ENCODE measurements at regions not wholly inside any gene's neighbourhood (a gene's known extent, or its start where the extent isn't known, plus 50 kb on each side); places are given as distances from the start of the nearest gene placed in this dataset.
"Not testable (repeated sequence)": the region's sequence is repeated elsewhere in the genome, so short reads cannot be mapped to it uniquely, and the experiment has no call there.

- no peak for DNase-seq
Observed at GRCh38 chr2:33719067-33719466, 120.0 kb upstream of the FAM98A start.

- no peak for DNase-seq
Observed at GRCh38 chr2:33712674-33713073, 113.6 kb upstream of the FAM98A start.

- no peak for DNase-seq
Observed at GRCh38 chr2:33709951-33710350, 110.9 kb upstream of the FAM98A start.

DNA sequence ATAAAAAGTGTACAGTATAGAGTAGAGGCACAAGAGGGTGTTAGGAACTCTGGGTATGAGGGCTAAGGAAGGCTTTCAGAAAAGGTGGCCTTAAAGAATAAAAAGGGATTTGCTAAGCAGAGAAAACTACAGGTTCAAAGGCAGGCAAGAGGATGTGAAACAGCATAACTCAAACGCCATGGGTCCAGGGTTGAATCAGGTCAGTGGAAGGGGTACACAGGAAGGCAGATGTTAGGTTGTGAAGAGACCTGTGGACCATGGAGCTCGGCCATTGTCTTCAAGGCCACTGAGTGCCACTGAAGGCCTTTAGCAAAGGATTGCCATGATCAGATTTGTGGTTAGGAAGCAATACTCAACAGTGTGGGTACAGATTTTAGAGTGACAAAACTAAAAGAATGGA, 108.2 kb upstream of the FAM98A start:
- no peak for DNase-seq

DNA sequence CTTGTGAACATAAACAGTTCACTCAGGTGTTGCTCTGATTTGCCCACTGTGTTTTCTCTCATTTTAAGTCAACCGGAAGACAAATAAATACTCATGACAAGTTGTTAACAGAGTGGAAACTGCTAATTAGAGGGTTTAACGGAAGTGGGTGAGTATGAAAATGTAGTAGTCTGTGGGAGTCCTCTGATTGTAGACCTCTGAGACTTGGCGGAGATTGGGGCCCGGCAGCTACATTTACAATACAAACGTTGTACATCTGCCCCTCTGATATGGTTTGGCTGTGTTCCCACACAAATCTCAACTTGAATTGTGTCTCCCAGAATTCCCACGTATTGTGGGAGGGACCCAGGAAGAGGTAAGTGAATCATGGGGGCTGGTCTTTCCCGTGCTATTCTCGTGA, 107.3 kb upstream of the FAM98A start:
- no peak for DNase-seq

- DNase-seq = no peak
Observed at GRCh38 chr2:33704406-33704855, 105.3 kb upstream of the FAM98A start.

- DNase-seq = no peak
Observed at GRCh38 chr2:33696234-33696633, 97.1 kb upstream of the FAM98A start.

GRCh38 chr2:33694904-33695303, 95.8 kb upstream of the FAM98A start:
- DNase-seq = no peak

DNA sequence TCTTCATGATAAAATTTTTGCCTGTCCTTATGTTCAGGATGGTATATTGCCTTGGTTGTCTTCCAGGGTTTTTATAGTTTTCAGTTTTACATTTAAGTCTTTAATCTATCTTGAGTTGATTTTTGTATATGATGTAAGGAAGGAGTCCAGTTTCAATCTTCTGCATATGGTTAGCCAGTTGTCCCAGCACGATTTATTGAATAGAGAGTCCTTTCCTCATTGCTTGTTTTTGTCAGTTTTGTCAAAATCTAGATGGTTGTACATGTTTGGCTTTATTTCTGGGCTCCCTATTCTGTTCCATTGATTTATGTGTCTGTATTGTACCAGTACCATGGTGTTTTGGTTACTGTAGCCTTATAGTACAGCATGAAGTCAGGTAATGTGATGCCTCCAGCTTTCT, 91.6 kb upstream of the FAM98A start:
- DNase-seq = not testable (repeated sequence)

DNA sequence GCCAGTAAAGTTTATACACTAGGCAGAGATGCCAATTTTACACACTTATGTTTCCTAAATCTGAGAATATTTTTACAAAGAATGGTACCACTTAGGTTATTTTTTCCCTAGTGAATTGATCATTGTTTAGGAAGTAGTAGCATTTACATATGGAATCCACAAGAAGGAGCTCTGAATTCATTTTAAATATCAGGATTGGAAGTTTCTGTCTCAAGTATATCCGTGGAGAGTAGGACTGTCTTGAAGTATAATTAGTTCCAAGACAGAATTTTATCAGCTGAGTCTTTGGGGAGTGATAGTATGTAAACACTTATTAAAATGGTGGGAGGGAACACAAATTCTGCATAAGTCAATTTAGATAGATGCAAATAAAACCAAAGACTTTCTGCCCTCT, 82.3 kb upstream of the FAM98A start:
- DNase-seq = no peak

- DNase-seq = no peak
Observed at GRCh38 chr2:33680644-33681363, 81.7 kb upstream of the FAM98A start.

DNA sequence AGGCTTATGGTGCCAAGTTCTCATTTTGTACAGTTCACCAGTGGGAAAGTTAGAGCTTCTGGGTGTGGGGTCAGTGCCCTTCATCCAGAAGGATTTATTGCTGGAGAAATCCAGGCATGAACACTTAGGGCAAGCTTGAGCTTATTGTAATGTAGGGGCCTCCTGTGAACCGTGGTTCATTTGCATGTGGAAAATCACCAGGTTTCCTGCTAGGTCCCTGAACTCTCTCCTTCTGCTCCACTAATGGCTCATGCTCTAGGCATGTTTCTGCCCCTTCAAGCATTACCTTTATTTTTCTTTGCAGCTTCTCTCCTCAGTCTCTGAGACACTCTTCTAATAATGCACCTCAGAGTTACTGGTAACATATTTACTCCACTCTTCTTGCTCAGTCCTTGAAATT, 79.3 kb upstream of the FAM98A start:
- no peak for DNase-seq

- DNase-seq = no peak
Observed at GRCh38 chr2:33673937-33674336, 74.8 kb upstream of the FAM98A start.

DNA sequence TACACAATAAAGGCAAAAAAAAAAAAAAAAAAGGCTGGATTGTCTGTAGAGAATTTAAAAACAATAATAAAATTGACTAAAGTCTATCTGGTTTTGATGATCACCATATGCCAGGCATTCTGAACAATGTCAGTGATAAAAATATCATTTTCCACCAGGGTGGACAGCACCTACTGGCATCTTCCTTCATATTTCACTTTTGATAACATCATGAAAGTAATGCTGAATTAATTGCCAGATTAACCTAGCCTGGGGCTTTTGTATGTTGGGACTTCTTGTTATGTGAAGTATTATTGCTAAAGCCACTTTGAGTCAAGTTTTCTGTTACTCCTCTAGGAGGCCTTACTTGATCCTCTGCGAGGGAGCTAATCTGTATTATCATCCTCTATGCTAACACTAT, 73.8 kb upstream of the FAM98A start:
- no peak for DNase-seq

GRCh38 chr2:33672389-33672788, 73.3 kb upstream of the FAM98A start:
- no peak for DNase-seq

DNA sequence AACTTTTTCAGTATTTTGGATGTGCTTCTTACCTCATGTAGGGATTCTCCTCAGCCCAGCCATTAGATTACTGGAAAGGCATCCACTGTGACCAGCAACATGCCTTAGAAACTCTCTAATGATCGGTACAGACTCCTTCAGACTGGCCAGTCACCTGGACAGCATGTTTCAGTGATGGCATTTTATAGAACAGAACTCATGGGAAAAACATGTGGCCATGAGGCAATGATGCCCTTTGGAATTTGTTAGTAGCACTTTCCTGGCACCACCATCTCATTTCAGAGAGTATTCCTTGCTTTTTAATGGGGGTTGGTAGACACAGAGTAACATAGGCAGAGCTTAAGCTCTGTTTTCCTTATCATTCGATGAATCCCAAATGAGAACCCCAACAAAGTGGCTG, 72.1 kb upstream of the FAM98A start:
- no peak for DNase-seq

DNA sequence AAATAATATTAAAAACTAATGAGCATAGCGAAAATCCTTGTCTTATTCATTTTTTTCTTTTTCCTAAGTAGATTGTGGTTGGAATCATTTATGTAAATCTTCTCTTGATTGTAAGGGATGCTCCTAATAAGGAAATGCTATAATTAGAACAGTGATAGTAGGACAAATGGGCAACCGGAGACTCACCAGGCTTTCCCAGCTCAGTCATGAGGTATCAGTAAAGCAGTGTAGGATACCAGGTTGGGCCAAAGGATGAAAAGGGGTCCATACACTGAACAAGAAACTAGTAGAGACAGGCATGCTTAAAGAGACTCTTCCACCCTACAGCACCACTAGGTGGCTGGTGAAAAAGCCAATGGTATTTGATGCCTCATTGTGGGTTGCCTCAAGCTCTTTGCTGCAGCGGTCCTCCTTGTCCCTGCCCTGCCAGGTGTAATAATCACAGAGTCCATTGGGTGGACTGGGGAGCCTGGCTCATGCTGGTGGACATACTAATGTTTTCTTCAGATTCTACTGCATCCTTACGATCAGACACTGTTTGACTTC, 71.4 kb upstream of the FAM98A start:
- no peak for DNase-seq

GRCh38 chr2:33666879-33667278, 67.8 kb upstream of the FAM98A start:
- DNase-seq = no peak

DNA sequence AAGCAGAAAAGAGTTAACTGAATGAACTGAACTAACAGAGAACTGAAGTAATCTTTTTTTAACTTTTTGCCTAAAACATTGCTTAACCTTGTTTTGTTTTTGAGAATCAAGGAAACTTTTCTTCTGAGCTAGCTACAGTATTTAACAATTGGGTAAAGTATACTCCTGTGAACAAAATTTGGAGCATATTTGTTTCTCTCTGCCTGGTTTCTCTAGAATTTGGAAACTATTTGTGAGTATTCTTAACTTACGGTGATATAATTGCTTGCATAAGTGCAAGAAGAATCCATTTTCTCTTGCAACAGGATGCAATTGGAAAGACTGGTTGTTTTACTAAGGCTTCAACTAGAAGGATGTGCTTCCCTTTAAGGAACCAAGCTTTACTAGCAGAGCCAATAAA, 65.9 kb upstream of the FAM98A start:
- no peak for DNase-seq

GRCh38 chr2:33660416-33661123, 61.5 kb upstream of the FAM98A start:
- no peak for DNase-seq

- no peak for DNase-seq
Observed at GRCh38 chr2:33655626-33656320, 56.7 kb upstream of the FAM98A start.

GRCh38 chr2:33652830-33653229, 53.7 kb upstream of the FAM98A start:
- no peak for DNase-seq

DNA sequence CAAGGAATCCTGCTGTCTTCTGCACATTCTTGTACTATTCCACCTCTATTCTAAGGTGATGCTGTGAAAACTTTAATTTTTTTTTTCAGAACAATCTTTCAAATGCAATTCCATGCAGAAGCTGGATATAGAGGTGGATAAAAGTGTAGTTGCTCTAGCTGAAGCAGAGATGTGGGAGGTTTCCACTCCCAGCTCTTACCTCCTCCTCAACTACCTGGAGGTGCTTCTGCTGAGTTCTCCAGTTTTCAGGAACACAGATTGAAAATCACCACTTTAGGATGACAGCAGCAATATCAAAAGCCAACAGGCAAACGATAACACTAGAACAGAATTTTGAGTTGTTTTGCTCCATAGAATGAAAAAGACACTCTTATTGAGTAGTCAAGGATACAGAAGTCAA, 51.1 kb upstream of the FAM98A start:
- no peak for DNase-seq
